ENCODE measurements at regions not wholly inside any gene's neighbourhood (a gene's known extent, or its start where the extent isn't known, plus 50 kb on each side); places are given as distances from the start of the nearest gene placed in this dataset.

DNA sequence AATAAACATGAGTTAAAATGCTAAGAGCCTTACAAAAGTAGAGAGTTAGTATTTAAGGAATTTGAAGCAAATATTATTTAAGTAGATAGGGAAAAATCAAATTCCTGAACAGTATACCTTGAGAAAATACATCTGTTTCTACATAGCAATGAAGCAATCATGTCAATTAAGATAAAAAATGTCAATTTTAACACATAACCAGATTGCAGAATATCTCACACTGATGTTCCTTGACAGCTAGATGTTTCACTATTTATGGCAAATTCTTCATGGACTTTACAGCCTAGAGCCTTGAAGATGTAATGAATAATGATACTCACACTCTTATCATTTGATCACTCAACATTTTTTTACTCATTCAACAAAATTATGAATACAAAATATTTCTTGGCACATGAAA, 708.2 kb upstream of the PTPRD start:
- TF ChIP-seq, protein P1, sequence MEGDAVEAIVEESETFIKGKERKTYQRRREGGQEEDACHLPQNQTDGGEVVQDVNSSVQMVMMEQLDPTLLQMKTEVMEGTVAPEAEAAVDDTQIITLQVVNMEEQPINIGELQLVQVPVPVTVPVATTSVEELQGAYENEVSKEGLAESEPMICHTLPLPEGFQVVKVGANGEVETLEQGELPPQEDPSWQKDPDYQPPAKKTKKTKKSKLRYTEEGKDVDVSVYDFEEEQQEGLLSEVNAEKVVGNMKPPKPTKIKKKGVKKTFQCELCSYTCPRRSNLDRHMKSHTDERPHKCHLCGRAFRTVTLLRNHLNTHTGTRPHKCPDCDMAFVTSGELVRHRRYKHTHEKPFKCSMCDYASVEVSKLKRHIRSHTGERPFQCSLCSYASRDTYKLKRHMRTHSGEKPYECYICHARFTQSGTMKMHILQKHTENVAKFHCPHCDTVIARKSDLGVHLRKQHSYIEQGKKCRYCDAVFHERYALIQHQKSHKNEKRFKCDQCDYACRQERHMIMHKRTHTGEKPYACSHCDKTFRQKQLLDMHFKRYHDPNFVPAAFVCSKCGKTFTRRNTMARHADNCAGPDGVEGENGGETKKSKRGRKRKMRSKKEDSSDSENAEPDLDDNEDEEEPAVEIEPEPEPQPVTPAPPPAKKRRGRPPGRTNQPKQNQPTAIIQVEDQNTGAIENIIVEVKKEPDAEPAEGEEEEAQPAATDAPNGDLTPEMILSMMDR (conservative IDR thresholded peaks at IDR 0.05; ENCODE audit: control insufficient read depth, insufficient read depth, low read depth, low read length): no peak
- DNase-seq (ENCODE audit: low read depth): no peak
- no peak overlapping the region for H3K4me3 ChIP-seq (ENCODE audit: control insufficient read depth, low read depth, low read length)

DNA sequence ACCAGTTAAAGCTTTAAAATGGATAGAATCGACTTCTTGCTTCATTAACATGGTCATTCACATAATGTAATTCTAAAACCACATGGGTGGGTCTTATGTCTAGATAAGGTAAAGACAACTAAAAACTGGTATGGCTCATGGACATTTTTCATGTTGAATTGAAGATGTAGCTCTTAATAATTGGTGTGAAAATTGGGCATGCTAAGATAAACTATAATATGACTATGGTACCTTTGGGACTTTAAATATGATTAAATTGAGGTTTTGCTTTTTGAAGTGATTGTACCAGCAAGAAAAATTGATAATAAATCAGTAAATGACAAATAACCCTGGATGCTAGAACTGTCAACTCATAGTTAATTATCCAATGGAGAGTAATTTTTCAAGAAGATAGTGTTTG, 710.7 kb upstream of the PTPRD start:
- TF ChIP-seq, protein P1 (conservative IDR thresholded peaks at IDR 0.05; ENCODE audit: control insufficient read depth, insufficient read depth, low read depth, low read length): no peak
- no peak for DNase-seq (ENCODE audit: low read depth)
- H3K4me3 ChIP-seq (ENCODE audit: control insufficient read depth, low read depth, low read length): no peak overlapping the region

DNA sequence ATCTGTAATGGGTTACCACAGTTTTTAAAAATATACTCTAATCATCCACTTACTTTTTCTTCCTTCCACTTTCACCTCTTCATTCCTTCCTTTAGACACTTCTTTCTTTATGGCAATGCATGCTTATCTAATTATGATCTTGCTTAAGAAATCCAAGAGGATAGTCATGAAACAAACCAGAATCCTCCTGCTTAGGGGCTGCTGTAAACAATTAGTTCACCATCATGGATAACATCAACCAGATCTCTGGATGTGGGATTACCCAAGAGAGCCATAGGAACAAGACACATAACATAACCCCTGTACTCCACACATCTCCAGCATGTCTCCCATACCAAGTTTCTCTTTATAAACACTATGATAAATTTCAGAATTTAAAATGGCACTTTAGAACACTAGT, 713.4 kb upstream of the PTPRD start:
- H3K4me3 ChIP-seq (ENCODE audit: control insufficient read depth, low read depth, low read length): no peak overlapping the region
- no peak for DNase-seq (ENCODE audit: low read depth)
- TF ChIP-seq, protein P1 (conservative IDR thresholded peaks at IDR 0.05; ENCODE audit: control insufficient read depth, insufficient read depth, low read depth, low read length): no peak

DNA sequence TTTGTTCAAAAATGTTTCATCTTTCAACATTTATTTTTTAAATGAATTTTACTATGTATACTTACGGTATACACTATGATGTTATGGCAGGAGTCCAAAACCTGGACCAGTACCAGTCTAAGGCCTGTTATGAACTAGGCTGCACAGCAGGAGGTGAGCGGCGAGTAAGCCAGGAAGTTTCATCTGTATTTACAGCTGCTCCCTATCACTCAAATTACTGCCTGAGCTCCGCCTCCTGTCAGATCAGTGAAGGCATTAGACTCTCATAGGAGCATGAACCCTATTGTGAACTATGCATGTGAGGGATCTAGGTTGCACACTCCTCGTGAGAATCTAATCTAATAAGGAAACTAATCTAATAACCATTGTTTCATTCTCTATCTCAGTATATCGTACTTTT, 715.5 kb upstream of the PTPRD start:
- no peak for DNase-seq (ENCODE audit: low read depth)
- TF ChIP-seq, protein P1 (conservative IDR thresholded peaks at IDR 0.05; ENCODE audit: control insufficient read depth, insufficient read depth, low read depth, low read length): no peak
- H3K4me3 ChIP-seq (ENCODE audit: control insufficient read depth, low read depth, low read length): no peak overlapping the region

DNA sequence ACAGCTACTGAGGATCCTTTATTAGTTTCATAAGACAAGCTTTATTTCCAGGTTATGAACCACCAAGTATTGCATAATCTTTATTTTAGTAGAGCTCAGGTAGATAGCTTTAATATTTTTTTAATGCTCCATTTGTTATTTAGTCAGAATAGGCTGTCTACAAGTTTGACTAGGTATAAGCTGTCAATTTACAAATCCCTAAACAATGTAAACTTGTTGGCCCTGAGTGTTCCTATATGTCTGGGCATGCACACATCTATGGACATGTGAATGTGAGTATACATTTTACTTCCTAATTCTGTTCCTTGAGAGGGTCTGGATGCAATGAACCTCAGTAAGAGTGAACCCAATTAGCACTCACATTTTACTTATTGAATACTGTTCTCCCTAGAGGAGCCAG, 722.2 kb upstream of the PTPRD start:
- TF ChIP-seq, protein P1 (conservative IDR thresholded peaks at IDR 0.05; ENCODE audit: control insufficient read depth, insufficient read depth, low read depth, low read length): no peak
- no peak overlapping the region for H3K4me3 ChIP-seq (ENCODE audit: control insufficient read depth, low read depth, low read length)
- no peak for DNase-seq (ENCODE audit: low read depth)

DNA sequence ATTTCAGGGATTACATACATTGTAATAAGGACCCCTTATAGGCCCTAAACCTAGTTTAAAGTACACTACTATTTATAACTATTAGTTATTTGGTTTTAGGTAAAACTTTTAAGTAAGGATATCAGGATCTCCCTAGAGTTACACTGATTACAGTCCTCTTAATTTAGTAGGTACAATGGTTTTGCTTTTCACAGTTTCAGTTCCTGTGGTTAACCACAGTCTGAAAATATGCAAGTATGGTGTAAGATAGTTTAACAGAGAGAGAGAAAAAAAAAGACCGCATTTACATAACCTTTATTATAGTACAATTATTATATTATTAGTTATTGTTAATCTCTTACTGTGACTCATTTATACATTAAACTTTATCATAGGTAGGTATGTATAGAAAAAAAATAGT, 725.3 kb upstream of the PTPRD start:
- H3K4me3 ChIP-seq (ENCODE audit: control insufficient read depth, low read depth, low read length): no peak overlapping the region
- TF ChIP-seq, protein P1 (conservative IDR thresholded peaks at IDR 0.05; ENCODE audit: control insufficient read depth, insufficient read depth, low read depth, low read length): no peak
- no peak for DNase-seq (ENCODE audit: low read depth)

DNA sequence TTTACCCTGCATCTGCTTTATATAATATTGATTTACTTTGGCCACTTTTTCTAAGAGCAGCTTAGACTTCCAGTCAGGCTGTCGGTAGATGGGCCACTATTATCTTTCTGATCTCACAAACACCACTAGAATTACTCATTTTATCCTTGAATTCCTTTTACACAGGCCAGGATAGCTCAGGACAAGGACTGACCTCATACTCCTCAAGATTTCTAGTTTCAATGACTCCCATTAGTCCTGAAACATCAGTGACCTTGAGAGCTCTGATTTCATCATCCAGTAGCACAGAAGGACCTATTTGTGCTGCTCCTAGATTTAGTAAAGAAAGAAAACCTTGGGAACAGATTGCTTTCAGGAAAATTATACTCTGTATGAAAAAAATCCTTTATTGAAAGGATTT, 727.9 kb upstream of the PTPRD start:
- DNase-seq (ENCODE audit: low read depth): no peak
- TF ChIP-seq, protein P1 (conservative IDR thresholded peaks at IDR 0.05; ENCODE audit: control insufficient read depth, insufficient read depth, low read depth, low read length): no peak

More for the DNA sequence above, 727.9 kb upstream of the PTPRD start:
- no peak overlapping the region for H3K4me3 ChIP-seq (ENCODE audit: control insufficient read depth, low read depth, low read length)
